ENCODE measurements at regions not wholly inside any gene's neighbourhood (a gene's known extent, or its start where the extent isn't known, plus 50 kb on each side); places are given as distances from the start of the nearest gene placed in this dataset.

DNA sequence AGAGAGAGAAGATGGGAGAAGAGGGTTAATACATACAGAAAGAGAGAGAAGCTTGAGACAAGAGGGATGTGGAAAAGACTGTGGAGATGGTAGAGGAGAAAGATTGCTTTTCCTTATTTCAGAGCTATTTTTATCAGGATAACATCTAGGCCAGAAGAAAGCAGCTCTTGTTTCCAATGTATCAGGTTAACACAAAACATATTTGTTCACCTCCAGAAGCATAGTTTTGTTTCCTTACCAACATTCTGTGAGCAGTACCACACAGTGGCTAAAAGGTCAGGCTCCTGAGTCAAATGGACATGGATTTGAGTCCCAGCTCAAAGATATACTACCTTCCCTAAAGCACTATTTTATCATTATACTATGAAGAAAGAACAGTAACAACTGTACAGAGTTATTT is 185.5 kb downstream of the DUSP10 start:
- Histone ChIP-seq H3K27ac (ENCODE audit: control insufficient read depth, insufficient read depth) (no peak overlapping the region), H3K27me3 (replicated peaks in 1 of 2; ENCODE audit: control insufficient read depth in 2 of 2, insufficient read depth in 2 of 2, low read length in 1 of 2) (no peaks in the 10 kb centered on the region), H3K79me2 (ENCODE audit: control insufficient read depth, insufficient read depth, low read length) (no peaks in the 10 kb centered on the region), H2AFZ (ENCODE audit: control insufficient read depth, low read depth, low read length) (no peak overlapping the region), H3K4me1 (ENCODE audit: control insufficient read depth, insufficient read depth, low read length) (no peaks in the 10 kb centered on the region), H3K4me3 (no peak overlapping the region), H4K20me1 (ENCODE audit: control insufficient read depth, insufficient read depth) (no peaks in the 10 kb centered on the region), H3K36me3 (ENCODE audit: control insufficient read depth in 2 of 2, insufficient read depth in 2 of 2, low read length in 1 of 2) (no peaks in the 10 kb centered on the region), H3K9me3 (replicated peaks; ENCODE audit: control insufficient read depth, insufficient read depth, low read length) (no peaks in the 10 kb centered on the region), H3K9ac (ENCODE audit: control insufficient read depth, insufficient read depth, low read length) (no peak overlapping the region), H3K4me2 (ENCODE audit: control insufficient read depth, insufficient read depth) (no peak overlapping the region)
- ChIA-PET SMC1A (ENCODE audit: uncharacterized antibody, unreplicated experiment) (interaction anchor here (1.0 to 1.8 kb wide), 5 partner anchors 8 to 79 kb away, joined by 3 to 5 read pairs (median 4); no protein-coding TSS in a partner anchor), CTCF (interaction anchor here (0.7 to 1.8 kb wide), 2 partner anchors 13 to 17 kb away, joined by 3 to 7 read pairs; no protein-coding TSS in a partner anchor), POLR2A (interaction anchor here (0.6 kb wide), 1 partner anchor 147 kb away, joined by 4 read pairs; no protein-coding TSS in a partner anchor), RAD21 (ENCODE audit: unreplicated experiment) (no interaction called here)
- no peak for ATAC-seq
- BruUV-seq (replicated peaks): no TSS peak
- in situ Hi-C loops (cut with MboI) (no loop called here), intact Hi-C loops (cut with micrococcal nuclease; ENCODE audit: unreplicated experiment) (no loop called here)
- TF ChIP-seq REST (IDR thresholded peaks at IDR 0.05; ENCODE audit: low read depth, low read length) (no peak), MXI1 (IDR thresholded peaks at IDR 0.05; ENCODE audit: low read depth, low read length) (no peak), CHD1 (IDR thresholded peaks at IDR 0.05; ENCODE audit: low read depth, low read length) (no peak), SUPT20H (IDR thresholded peaks at IDR 0.05; ENCODE audit: borderline replicate concordance, control insufficient read depth, low read depth, low read length) (no peak)
- FAIRE-seq: no peak
- DNase-seq (ENCODE audit: low read depth, low spot score): no peak
